GM12878 (cell line): ENCODE measurements at regions not wholly inside any gene's neighbourhood (a gene's known extent, or its start where the extent isn't known, plus 50 kb on each side); places are given as distances from the start of the nearest gene placed in this dataset.

ENCODE experiments used
- ATAC-seq: fragments of 200-7000 bp; cut with Tn5 transposase; 3 replicates; pipeline ENCODE4 v1.9.1; 2020; ENCODE audit warnings: mild to moderate bottlenecking, moderate library complexity
- BruUV-seq: library from RNA; stranded (reverse); fragments of 400-500 nt; replicated peaks from 2 replicates; lab custom pipeline; 2021; lab: Mats Ljungman, UMichigan
- CTCF ChIA-PET: fragments of 300-600 bp; sonication (Branson Sonifier 250); formaldehyde crosslinking; extraction: SDS; loops from one replicate; lab custom pipeline; 2021; ENCODE audit warnings: inconsistent platforms; lab: Yijun Ruan, JAX
- POLR2A ChIA-PET: fragments of 350-600 bp; formaldehyde crosslinking; extraction: SDS; loops from one replicate; lab custom pipeline; 2021; ENCODE audit warnings: inconsistent platforms; lab: Charles Lee
- RAD21 ChIA-PET: fragments of 300-600 bp; sonication (Branson Sonifier 250); formaldehyde crosslinking; loops from one replicate; lab custom pipeline; 2023; ENCODE audit warnings: antibody characterized with exemption; ENCODE audit not compliant: unreplicated experiment; lab: Charles Lee
- SMC1A ChIA-PET: fragments of 300-600 bp; sonication (Branson Sonifier 250); formaldehyde crosslinking; loops from one replicate; lab custom pipeline; 2023; ENCODE audit not compliant: unreplicated experiment, uncharacterized antibody; lab: Charles Lee
- DNase-seq: peaks from one replicate; pipeline ENCODE4 v3.0.0-alpha.2; 2011; ENCODE audit warnings: low read depth, low spot score
- FAIRE-seq: peaks from 3 replicates; lab custom pipeline; 2011; peaks lifted over from hg19 to GRCh38; lab: Jason Lieb, UNC
- H2AFZ ChIP-seq: 2 replicates; pipeline ENCODE4 v1.6.0; 2011; ENCODE audit warnings: low read depth, low read length, control low read depth; ENCODE audit not compliant: control insufficient read depth
- H3K27ac ChIP-seq: 2 replicates; pipeline ENCODE4 v1.5.1; 2011; ENCODE audit warnings: control low read depth; ENCODE audit not compliant: control insufficient read depth, insufficient read depth
- H3K27me3 ChIP-seq, 2 experiments: replicated peaks in 1 of 2; 2 replicates each; pipeline versions ENCODE4 v1.6.0 to v1.6.1; 2011; ENCODE audit warnings: low read length in 1 of 2; ENCODE audit not compliant: control insufficient read depth in 2 of 2, insufficient read depth in 2 of 2
- H3K36me3 ChIP-seq, 2 experiments: 2 replicates each; pipeline ENCODE4 v1.5.1; 2011; ENCODE audit warnings: low read length in 1 of 2; ENCODE audit not compliant: control insufficient read depth in 2 of 2, insufficient read depth in 2 of 2
- H3K4me1 ChIP-seq: 2 replicates; pipeline ENCODE4 v1.6.1; 2011; ENCODE audit warnings: mild to moderate bottlenecking, low read length, moderate library complexity, mixed read lengths; ENCODE audit not compliant: control insufficient read depth, insufficient read depth
- H3K4me2 ChIP-seq: 2 replicates; pipeline ENCODE4 v1.6.0; 2011; ENCODE audit warnings: control low read depth; ENCODE audit not compliant: control insufficient read depth, insufficient read depth
- H3K4me3 ChIP-seq: fragments of 200-600 bp; sonication (generic); 2 replicates; pipeline ENCODE4 v1.5.1; 2016
- H3K79me2 ChIP-seq: 2 replicates; pipeline ENCODE4 v1.6.0; 2011; ENCODE audit warnings: low read length; ENCODE audit not compliant: control insufficient read depth, insufficient read depth
- H3K9ac ChIP-seq: 2 replicates; pipeline ENCODE4 v1.8.0; 2011; ENCODE audit warnings: low read length, control low read depth, mixed read lengths; ENCODE audit not compliant: control insufficient read depth, insufficient read depth
- H3K9me3 ChIP-seq: replicated peaks from 3 replicates; pipeline ENCODE4 v1.5.1; 2011; ENCODE audit warnings: mild to moderate bottlenecking, low read length; ENCODE audit not compliant: control insufficient read depth, insufficient read depth
- H4K20me1 ChIP-seq: 2 replicates; pipeline ENCODE4 v1.6.0; 2011; ENCODE audit not compliant: control insufficient read depth, insufficient read depth
- CREM ChIP-seq: IDR thresholded peaks from 2 replicates; pipeline ENCODE4 v1.6.1; 2014; ENCODE audit warnings: antibody characterized with exemption, low read depth
- GATAD2B ChIP-seq: fragments of 450-650 bp; conservative IDR thresholded peaks from 2 replicates; pipeline ENCODE4 v1.6.1; 2017; ENCODE audit warnings: low read depth, mild to moderate bottlenecking, moderate library complexity
- YY1 ChIP-seq: IDR thresholded peaks from 2 replicates; pipeline ENCODE4 v1.6.1; 2011; ENCODE audit warnings: low read depth, mild to moderate bottlenecking, low read length
- ZNF24 ChIP-seq: fragments of 450-650 bp; IDR thresholded peaks from 2 replicates; pipeline ENCODE4 v1.6.1; 2017; ENCODE audit warnings: antibody characterized with exemption, mild to moderate bottlenecking
- ZNF622 ChIP-seq: fragments of 450-650 bp; IDR thresholded peaks from 2 replicates; pipeline ENCODE4 v1.6.1; 2017; ENCODE audit warnings: mild to moderate bottlenecking, inconsistent platforms
- in situ Hi-C: fragments of 300-500 bp; cut with MboI; formaldehyde crosslinking; loops from 9 replicates; pipeline ENCODE4 v1.14.3; 2018; ENCODE audit warnings: mixed read lengths
- intact Hi-C: fragments of 100-400 bp; cut with micrococcal nuclease; formaldehyde crosslinking; loops from one replicate; pipeline ENCODE4 v1.14.2; 2022; ENCODE audit not compliant: unreplicated experiment
- TF ChIP-seq, protein P1 (sequence below): fragments of 450-650 bp; IDR thresholded peaks from 2 replicates; pipeline ENCODE4 v1.6.1; 2018; ENCODE audit warnings: borderline replicate concordance, mild to moderate bottlenecking; ENCODE audit not compliant: partially characterized antibody
- TF ChIP-seq, protein P2 (sequence below): fragments of 450-650 bp; IDR thresholded peaks from 2 replicates; pipeline ENCODE4 v1.6.1; 2016; ENCODE audit warnings: mild to moderate bottlenecking
- TF ChIP-seq, protein P3 (sequence below): fragments of 450-650 bp; formaldehyde crosslinking; IDR thresholded peaks from 2 replicates; pipeline ENCODE4 v1.4.0; 2022; ENCODE audit warnings: mild to moderate bottlenecking, moderate library complexity
- TF ChIP-seq, protein P4 (sequence below): IDR thresholded peaks from 2 replicates; pipeline ENCODE4 v1.6.1; 2011; ENCODE audit warnings: low read depth, mild to moderate bottlenecking, low read length, moderate library complexity, borderline replicate concordance; ENCODE audit errors: extremely low read depth

DNA sequence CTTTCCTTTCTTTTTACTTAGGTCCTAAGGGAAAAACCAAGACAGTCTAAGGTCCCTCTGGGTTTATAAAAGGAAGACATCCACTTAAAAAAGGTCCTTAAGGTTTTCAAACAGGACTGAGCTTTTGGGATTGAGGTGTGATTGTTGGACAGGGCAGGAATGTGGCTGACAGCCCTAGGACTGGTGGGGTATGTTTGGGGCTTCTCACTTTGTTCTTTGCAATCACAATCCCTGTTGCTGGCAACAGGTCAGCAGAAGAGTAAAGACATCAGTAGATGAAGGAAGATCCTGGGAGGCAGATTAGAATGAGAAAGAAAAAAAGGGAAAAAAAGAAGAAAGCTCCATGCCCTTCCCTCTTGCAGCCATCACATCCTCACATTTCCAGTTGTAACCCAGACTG lies 101.4 kb upstream of the TARS1 start:
- BruUV-seq, result no TSS peak
- no peaks in the 10 kb centered on the region for H4K20me1 ChIP-seq
- TF ChIP-seq GATAD2B (no peak), ZNF24 (no peak), YY1 (no peak), ZNF622 (no peak), CREM (no peak)
- TF ChIP-seq, protein P1, sequence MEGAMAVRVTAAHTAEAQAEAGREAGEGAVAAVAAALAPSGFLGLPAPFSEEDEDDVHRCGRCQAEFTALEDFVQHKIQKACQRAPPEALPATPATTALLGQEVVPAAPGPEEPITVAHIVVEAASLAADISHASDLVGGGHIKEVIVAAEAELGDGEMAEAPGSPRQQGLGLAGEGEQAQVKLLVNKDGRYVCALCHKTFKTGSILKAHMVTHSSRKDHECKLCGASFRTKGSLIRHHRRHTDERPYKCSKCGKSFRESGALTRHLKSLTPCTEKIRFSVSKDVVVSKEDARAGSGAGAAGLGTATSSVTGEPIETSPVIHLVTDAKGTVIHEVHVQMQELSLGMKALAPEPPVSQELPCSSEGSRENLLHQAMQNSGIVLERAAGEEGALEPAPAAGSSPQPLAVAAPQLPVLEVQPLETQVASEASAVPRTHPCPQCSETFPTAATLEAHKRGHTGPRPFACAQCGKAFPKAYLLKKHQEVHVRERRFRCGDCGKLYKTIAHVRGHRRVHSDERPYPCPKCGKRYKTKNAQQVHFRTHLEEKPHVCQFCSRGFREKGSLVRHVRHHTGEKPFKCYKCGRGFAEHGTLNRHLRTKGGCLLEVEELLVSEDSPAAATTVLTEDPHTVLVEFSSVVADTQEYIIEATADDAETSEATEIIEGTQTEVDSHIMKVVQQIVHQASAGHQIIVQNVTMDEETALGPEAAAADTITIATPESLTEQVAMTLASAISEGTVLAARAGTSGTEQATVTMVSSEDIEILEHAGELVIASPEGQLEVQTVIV, result no peak
- TF ChIP-seq, protein P2, sequence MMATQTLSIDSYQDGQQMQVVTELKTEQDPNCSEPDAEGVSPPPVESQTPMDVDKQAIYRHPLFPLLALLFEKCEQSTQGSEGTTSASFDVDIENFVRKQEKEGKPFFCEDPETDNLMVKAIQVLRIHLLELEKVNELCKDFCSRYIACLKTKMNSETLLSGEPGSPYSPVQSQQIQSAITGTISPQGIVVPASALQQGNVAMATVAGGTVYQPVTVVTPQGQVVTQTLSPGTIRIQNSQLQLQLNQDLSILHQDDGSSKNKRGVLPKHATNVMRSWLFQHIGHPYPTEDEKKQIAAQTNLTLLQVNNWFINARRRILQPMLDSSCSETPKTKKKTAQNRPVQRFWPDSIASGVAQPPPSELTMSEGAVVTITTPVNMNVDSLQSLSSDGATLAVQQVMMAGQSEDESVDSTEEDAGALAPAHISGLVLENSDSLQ, result no peak
- TF ChIP-seq, protein P3, sequence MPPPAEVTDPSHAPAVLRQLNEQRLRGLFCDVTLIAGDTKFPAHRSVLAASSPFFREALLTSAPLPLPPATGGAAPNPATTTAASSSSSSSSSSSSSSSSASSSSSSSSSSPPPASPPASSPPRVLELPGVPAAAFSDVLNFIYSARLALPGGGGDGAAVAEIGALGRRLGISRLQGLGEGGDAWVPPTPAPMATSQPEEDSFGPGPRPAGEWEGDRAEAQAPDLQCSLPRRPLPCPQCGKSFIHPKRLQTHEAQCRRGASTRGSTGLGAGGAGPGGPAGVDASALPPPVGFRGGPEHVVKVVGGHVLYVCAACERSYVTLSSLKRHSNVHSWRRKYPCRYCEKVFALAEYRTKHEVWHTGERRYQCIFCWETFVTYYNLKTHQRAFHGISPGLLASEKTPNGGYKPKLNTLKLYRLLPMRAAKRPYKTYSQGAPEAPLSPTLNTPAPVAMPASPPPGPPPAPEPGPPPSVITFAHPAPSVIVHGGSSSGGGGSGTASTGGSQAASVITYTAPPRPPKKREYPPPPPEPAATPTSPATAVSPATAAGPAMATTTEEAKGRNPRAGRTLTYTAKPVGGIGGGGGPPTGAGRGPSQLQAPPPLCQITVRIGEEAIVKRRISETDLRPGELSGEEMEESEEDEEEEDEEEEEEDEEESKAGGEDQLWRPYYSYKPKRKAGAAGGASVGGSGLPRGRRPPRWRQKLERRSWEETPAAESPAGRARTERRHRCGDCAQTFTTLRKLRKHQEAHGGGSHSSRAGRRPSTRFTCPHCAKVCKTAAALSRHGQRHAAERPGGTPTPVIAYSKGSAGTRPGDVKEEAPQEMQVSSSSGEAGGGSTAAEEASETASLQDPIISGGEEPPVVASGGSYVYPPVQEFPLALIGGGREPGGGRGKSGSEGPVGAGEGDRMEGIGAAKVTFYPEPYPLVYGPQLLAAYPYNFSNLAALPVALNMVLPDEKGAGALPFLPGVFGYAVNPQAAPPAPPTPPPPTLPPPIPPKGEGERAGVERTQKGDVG, result no peak
- TF ChIP-seq, protein P4, sequence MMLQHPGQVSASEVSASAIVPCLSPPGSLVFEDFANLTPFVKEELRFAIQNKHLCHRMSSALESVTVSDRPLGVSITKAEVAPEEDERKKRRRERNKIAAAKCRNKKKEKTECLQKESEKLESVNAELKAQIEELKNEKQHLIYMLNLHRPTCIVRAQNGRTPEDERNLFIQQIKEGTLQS, result no peak
- H3K36me3 ChIP-seq, result no peaks in the 10 kb centered on the region
- DNase-seq, result no peak
- no peak overlapping the region for H3K9ac ChIP-seq
- no peaks in the 10 kb centered on the region for H3K27me3 ChIP-seq
- ATAC-seq, result no peak
- no peak overlapping the region for H3K4me2 ChIP-seq
- SMC1A ChIA-PET, result no interaction called here
- POLR2A ChIA-PET, result no interaction called here
- no peaks in the 10 kb centered on the region for H3K4me1 ChIP-seq
- in situ Hi-C loops, result no loop called here
- H2AFZ ChIP-seq, result no peak overlapping the region
- H3K27ac ChIP-seq, result no peak overlapping the region
- no peak overlapping the region for H3K4me3 ChIP-seq
- RAD21 ChIA-PET, result no interaction called here
- intact Hi-C loops, result no loop called here
- FAIRE-seq, result no peak
- CTCF ChIA-PET, result no interaction called here
- H3K9me3 ChIP-seq, result no peaks in the 10 kb centered on the region
- H3K79me2 ChIP-seq, result no peaks in the 10 kb centered on the region
